Germinal center (tissue), 1 donor: ENCODE measurements at regions not wholly inside any gene's neighbourhood (a gene's known extent, or its start where the extent isn't known, plus 50 kb on each side); places are given as distances from the start of the nearest gene placed in this dataset.
"Not testable (repeated sequence)": the region's sequence is repeated elsewhere in the genome, so short reads cannot be mapped to it uniquely, and the experiment has no call there.

Source experiments
- DNase-seq: peaks from one replicate; pipeline ENCODE4 v3.0.0; 2012; ENCODE audit warnings: mixed read lengths, low spot score

DNA sequence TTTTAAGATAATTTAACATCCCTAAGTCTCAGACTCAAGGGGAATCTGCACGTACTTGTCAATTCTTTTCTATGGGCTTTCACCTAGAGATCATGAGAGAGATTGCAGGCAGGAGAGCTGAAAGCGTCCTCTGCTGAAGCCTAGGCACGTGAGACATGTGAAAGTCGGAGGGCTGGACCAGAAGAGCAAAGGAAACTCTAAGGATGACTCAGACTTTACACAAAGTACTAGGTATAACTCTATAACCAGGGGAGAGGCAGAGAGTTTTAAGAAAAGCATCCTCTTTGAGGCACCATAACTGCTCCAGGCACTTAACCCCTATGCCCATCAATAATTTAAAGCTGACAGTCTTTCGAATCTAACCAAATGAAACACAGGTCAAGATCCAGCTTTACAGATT, 436.6 kb downstream of the VGLL3 start:
- no peak for DNase-seq

DNA sequence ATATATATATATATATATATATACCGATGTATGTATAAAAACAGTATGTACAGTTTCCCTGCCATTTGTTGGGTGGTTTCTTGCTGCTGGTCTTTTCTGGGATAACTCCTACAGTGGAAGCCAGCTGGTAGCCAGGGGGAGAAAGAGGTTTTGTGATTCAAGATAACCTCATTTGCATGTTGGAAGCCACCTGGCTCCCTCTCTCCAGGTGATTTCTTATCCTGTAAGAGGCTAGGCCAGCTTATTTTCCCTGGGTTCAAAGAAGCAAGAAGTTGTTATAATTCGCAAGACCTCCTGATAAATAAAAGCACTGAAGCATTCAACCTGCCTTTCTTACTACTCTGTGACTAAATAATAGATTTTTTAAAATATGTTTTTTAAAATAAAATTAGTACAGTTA, 443.3 kb downstream of the VGLL3 start:
- no peak for DNase-seq

DNA sequence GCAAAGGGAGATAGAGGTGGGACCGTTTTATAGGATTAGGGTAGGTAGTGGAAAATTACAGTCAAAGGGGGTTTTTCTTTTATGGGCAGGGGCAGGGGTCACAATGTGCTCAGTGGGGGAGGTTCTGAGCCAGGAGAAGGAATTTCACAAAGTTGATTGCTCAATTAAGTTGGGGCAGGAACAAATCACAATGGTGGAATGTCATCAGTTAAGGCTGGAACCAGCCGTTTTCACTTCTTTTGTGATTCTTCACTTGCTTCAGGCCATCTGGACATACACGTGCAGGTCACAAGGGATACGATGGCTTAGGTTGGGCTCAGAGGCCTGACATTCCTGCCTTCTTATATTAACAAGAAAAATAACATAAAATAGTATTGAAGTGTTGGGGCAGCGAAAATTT, 453.8 kb downstream of the VGLL3 start:
- DNase-seq = no peak

DNA sequence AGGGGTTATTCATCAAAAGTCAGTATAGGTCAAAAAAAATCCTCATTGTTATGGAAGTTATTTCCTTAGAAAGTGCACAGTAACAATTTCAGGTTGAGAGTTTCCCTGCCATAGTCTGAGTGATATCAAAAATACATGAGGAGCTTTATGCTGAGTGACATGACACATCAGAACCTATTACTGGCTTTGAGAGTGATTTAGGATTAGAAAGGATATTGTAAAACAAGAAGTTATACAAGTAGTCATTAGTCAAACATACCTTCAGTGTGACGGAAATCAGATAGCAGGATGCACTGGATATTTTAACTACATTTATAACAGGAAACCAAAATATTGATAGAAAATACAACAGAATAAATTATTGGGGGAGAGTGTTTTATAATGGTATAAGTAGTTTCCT, 471.1 kb downstream of the VGLL3 start:
- no peak for DNase-seq

DNA sequence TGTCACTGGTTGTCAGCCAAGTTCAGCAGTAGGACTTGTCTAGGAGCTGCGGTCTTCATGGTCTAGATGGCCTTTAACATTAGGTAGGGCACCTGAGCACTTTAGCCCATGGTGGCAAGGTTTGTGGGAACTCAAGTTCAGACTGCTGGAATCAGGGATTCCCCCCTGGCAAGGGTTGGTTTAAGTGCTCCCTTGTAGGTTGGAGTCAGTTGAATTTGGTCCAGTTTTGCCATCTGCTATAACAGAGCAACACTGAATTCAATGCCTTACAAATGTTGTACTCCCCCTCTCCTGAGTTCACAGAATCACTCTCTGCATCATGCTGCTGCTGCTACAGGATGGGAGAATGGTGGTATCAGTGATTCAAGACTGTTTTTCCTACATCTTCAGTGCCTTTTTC, 509.3 kb downstream of the VGLL3 start:
- no peak for DNase-seq

DNA sequence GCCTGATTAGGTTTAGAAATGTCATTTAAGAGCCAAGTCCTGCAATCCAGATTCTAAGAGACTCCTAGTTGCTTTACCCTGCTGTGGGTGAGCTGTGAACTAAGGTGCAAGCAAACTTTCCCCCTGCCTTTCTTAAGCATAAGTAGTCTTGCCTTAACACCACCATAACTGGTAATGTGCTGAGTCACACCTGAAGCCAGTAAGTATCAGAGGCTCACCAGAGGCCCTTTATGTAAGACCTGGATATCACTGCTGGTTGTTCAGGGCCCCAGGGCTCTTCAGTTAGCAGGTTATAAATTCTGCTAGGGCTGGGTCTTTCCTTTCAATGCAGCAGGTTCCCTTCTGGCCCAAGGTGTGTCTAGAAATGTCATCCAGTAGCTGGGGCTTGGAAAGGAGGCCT, 509.9 kb downstream of the VGLL3 start:
- no peak for DNase-seq

DNA sequence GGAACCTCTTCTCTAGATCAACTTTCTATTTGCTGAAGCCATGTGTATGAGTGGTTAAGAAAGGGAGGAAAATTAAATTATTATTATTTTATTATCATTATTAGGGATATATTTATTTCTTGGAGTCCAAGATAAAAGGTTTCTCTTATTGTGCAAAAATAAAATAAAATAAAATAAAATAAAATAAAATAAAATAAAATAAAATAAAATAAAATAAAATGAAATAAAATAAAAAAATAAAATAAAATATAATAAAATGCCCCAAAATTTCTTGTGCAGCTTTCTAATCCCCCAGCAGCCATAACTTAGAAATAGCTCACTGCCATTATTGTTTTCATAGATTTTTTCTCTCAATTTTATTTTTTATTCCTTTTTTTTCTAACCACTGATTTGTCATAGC, 526.8 kb downstream of the VGLL3 start:
- no peak for DNase-seq

DNA sequence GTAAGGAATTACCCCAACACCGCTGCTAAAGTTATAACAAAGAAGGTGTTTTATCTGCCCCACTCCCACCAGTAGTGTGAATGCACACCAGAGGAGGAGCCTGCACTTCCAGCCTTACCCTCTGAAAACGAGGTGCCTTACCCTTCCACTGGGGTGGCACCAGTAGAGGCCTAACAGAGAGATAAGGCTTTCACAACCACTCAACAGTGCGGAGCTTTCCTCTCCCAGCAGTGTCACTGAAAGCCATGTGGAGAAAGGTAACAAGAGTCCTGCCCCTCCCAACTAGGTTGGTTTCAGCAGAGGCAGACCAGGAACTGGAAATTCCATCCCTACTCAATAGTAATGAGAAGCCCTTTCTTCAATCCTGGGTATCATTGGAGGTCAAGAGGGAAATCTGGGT, 539.2 kb downstream of the VGLL3 start:
- no peak for DNase-seq

DNA sequence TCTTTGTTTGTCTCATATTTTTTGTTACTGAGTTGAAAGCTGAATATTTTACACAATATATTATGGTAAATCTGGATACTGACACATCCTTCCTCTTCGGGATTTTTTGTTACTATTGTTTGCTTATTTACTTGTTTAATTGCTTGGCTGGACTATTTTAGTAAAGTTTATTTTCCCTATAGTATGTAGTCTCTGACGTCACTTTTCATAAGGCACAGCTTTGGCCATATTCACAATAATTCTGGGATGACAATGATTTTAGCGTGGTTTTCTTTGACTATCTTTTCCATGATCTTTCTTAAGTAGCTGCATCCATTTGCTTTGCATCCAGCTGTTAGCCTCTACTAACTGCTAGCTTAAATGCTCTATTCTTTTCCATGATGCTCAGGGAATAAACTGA, 552.4 kb downstream of the VGLL3 start:
- DNase-seq = no peak

DNA sequence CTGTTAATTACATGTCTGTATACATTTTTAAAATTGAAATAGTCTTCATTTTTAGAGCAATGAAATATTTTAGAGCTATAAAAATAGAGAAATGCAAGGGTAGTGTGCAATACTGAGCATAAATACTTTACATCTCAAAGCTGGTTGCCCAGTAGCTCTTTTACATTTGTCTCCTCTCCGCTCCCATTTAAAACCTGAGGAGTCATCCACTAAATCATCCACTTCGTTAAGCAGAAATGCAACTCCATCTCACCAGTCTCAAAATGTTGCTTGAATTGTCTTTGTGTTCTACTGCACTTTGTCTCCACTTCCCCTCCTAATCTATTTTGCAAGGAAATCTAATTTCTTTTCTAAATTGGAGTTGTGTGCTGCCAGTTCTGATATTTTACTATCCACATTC, 563.6 kb downstream of the VGLL3 start:
- no peak for DNase-seq

DNA sequence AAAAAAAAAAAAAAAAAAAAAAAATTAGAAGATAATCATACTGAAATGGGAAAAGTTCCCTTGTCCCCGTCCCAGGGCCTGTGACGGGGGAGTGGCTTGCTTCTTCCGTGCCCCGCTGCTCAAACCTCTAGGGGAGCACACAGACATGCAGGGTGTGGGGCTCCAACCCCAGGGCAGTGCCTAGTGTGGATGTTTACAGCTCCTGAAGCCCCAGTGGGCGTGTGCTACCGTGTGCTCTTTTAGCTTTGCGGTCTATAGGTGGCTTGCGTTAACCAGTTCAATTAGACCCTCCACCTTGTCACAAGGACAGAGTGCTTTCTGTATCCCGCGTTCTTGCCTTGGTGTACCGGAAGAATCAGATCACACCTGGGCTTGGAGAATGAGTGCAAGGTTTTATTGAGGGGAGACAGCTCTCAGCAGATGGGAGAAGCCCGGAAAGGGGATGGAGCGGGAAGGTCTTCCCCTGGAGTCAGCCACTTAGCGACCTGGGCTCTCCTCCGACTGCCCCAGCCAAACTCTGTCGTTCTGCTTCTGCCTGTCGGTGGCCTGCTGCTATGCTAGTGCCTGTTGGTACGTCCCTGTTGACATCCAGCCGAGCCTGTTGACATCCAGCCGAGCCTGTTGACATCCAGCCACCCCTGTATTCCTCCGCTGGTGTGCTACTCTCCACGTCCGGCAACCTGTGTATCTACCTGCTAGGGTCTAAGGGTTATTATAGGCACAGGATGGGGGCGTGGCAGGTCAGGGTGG, 569.8 kb downstream of the VGLL3 start:
- no peak for DNase-seq

DNA sequence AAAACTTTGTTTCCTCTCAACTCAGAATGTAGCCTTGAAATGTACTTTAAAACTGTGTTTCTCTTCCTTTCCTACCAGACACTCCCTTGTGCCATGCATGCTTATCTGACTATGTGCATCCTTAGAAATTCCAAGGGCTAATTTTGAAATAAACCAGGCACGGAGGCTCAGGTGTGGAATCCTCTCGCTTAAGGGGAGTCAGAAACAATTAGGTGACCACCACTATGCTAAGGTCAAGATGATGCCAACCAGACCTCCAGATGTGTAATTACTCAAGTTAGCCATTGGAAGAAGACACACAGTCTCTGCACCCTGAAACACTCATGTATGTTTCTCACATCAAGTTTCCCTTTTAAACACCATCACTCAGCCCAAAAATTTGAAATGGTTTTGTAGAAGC, 572.1 kb downstream of the VGLL3 start:
- DNase-seq = no peak

DNA sequence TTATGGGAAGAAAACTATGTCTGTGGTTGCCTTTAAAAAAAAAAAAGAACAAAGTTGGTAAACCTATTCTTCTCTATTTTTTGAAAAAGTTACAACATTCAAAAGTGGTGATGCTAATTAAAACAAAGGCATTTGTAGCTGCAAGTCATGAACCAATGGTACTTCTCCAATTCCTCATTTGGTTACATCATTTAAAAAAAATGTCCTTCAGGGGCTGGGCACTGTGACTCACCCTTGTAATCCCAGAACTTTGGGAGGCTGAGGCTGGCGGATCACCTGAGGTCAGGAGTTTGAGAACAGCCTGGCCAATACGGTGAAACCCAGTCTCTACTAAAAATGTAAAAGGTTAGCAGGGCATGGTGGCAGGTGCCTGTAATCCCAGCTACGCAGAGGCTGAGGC, 574.6 kb downstream of the VGLL3 start:
- no peak for DNase-seq

DNA sequence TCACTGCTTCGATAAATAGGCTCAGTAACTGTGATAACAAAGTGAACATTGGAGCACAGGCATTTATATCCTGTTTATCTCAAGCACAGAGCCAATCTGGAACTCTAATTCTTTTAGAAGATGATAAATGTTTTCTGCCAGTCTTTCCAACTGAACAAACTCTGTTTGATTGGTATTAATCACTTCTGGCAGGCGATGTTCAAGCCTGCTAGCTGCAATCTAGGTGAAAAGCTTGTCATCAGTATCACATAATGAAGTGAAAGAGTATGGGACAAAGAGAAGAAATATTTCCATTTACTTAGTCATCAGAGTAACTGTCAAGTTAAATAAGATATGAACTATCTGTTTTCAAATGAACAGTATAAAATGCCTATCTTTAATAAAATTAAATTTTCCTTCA, 577.3 kb downstream of the VGLL3 start:
- DNase-seq = no peak

DNA sequence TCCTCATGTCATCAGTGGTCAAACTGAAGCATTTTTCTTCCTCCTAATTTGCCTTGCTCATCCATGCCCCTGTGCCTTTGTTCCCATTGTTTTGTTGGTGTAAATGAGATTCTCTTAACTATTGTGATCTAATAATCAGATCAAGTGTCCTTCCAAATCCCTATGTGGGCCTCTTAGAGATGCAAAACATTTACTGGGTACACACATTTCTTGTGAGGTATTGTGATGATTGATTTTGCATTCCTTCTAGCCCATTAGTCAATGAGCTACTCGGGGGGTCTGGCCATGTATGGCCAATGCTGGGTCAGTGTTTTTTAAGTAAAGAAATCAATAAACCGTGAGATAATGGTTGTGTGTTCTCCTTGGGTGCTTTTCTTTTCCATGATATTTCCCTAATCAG, 580.4 kb downstream of the VGLL3 start:
- DNase-seq = no peak

DNA sequence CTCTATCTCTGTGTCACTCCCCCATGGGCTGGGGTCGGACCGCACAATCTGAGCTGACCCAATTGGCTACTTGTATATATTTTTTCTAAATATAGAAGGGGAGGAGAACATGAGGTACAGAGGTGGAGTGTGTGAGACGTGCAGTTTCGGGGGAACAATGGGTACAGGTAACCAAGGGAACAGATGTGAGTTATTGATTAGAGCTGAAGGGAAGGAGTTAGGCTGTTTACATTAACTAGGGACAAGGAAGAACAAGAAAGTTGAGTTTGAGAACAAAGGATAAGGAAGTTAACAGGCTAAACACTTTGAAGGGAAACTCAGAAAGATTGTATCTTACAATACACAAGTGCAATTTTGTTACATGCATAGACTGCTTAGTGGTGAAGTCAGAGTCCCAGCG, 601.2 kb downstream of the VGLL3 start:
- not testable (repeated sequence) for DNase-seq

DNA sequence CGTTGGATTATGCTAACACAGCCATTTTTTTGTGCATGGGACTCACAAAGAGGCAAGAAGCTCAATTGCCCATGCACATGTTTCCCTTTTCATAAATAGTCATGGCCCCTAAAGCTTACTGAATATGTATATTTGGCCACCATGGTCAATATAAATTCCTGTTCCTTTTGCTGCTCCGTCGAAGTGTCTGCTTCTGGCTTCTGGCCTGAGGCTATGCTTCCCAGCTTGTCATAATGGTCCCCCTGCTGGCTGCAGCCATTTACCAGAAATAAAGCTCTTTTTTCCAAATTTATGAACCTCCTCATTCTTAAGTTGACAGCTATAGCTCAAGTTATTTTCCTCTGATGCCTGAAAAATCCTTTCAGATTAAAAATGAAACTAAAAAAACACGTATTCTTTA, 602.1 kb downstream of the VGLL3 start:
- DNase-seq = no peak

DNA sequence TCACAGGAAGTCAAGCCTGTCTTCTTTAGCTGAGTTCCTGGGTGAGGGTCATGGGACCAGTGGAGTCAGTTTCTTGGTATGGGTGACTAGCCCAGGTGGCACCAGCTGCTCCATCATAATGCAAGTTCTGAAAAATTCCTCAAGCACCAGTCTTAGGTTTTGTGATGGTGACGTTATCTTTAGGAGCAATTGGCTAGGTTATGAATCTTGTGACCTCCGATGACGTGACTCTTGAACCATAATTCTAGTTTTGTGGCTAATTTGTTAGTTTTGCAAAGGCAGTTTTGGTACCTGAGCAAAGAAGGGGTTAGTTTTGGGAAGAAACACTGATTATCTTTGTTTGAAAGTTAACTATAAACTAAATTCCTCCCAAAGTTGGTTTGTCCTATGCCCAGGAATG, 608.4 kb downstream of the VGLL3 start:
- DNase-seq = no peak

DNA sequence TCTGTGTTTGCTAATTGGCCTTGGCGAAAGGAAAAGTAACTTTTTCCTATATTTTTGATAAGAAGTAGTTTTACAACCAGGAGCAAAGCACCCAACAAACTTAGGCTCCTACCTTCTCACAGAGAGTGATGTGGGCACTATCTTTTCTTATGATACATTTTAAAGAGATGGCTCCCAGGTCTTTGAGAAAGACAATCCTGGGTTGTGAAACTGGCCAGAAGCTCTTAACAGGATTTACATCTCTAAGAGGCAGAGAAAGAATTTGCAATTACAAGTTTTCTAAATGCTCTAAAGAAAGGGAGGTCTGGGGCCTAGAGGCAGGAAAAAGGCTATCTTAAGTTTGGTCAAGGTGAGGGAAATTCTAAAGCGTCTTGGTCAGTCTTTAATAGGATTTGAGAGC, 609.7 kb downstream of the VGLL3 start:
- DNase-seq = no peak

DNA sequence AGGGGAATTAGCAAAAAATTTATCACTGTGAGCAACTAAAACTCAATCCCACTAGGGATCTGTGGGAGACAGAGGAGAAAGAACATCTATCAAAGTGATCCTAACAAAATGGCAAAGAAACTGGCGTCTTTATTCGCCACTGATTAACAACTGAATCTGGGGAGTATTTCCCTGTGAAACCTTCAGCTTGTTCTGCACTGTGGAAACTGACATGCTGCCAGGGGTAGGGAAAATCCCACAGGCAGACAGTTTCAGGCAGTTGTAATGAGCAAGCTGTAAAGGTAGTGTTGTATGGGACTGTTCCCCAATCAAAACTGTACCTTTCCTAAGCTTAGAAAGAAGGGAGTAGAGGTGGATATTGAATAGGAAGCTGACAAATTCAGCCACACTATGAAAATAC, 611.7 kb downstream of the VGLL3 start:
- DNase-seq = no peak

DNA sequence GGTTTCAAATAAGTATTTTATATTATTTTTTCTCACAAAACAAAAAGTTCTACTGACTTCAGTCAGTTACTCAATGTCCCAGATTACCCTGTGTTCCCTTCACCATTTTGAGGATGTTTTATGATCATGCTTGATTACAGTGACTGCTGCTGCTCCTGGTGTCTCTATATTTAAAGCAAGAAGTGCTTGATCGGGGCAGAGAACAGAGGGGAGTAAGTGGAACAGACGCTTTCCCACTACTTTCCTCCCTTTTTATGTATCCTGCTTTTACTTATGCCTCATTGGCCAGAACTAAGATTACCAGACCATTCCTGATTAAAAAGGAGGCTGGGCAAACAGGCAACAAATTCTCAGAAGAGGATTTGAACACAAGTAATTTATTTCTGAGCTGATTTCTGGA, 612.1 kb downstream of the VGLL3 start:
- DNase-seq = no peak

DNA sequence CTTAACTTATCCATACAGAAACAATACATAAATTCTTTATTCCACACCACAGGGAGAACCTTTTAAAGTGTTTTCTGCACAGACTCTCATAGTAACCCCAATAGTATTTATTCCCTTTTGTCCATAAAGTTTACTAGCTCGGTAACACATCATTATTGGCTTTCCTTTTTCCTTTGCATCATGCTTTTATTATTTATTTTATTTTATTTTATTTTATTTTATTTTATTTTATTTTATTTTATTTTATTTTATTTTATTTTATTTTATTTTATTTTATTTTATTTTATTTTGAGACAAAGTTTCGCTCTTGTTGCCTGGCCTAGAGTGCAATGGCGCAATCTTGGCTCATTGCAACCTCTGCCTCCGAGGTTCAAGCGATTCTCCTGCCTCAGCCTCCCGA, 655.4 kb downstream of the VGLL3 start:
- not testable (repeated sequence) for DNase-seq

DNA sequence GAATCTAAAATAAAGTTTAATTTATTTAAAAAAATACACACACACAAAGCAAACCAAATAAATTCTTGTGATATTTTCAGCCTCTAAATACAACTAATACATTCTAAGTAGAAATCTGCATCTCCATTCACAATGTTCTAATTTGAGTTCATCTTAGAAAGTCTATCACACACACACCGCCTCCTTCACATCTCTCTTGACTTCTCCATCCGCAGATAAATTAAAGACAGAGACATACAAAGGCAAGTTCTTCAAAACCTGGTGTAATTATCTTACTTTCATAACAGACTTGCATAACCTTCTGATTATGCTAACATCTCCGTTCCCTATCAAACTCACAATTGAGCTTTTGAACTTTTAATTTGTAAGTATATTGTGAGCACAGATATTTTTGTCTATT, 657.3 kb downstream of the VGLL3 start:
- no peak for DNase-seq

DNA sequence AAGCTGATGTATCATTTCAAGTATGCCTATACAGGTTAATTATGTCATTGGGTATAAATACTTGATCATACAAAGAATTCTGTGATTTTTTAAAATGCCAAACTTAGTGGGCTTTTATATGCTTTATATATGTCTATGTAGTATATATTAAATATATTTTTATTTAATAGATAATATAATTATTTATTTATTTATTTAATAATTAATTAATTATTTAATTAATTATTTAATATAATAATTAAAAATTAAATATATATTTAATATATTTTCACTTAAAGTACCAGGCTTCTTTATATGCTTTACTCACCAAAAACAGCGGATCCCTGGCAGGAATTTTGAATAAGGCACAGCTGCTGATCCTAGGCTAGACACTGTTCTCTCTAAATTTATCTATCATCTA, 687.0 kb downstream of the VGLL3 start:
- no peak for DNase-seq
